ENCODE measurements at regions not wholly inside any gene's neighbourhood (a gene's known extent, or its start where the extent isn't known, plus 50 kb on each side); places are given as distances from the start of the nearest gene placed in this dataset.

DNA sequence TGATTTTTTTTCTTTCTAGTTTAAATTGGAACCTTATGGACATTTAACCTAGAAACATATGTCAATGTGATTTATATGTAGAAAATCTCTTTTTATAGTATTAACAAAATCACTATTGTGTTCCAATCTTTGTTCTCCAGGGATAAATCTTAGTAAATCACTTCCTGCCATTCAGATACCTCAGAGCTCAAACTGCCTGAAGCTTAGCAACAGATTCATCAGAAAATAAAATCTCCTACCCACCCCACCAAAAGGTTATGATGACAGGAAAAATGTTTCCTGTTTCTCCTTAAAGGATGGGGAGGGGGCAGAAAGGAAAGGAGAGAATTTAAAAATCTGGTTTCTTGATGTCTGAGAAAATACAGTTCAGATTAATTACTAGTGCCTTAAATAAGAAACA lies 105.0 kb upstream of the TUT7 start:
- TF ChIP-seq, protein P1, sequence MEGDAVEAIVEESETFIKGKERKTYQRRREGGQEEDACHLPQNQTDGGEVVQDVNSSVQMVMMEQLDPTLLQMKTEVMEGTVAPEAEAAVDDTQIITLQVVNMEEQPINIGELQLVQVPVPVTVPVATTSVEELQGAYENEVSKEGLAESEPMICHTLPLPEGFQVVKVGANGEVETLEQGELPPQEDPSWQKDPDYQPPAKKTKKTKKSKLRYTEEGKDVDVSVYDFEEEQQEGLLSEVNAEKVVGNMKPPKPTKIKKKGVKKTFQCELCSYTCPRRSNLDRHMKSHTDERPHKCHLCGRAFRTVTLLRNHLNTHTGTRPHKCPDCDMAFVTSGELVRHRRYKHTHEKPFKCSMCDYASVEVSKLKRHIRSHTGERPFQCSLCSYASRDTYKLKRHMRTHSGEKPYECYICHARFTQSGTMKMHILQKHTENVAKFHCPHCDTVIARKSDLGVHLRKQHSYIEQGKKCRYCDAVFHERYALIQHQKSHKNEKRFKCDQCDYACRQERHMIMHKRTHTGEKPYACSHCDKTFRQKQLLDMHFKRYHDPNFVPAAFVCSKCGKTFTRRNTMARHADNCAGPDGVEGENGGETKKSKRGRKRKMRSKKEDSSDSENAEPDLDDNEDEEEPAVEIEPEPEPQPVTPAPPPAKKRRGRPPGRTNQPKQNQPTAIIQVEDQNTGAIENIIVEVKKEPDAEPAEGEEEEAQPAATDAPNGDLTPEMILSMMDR (IDR thresholded peaks at IDR 0.05; ENCODE audit: extremely low read depth, missing control alignments) = no peak
- DNase-seq (ENCODE audit: low spot score) = no peak

DNA sequence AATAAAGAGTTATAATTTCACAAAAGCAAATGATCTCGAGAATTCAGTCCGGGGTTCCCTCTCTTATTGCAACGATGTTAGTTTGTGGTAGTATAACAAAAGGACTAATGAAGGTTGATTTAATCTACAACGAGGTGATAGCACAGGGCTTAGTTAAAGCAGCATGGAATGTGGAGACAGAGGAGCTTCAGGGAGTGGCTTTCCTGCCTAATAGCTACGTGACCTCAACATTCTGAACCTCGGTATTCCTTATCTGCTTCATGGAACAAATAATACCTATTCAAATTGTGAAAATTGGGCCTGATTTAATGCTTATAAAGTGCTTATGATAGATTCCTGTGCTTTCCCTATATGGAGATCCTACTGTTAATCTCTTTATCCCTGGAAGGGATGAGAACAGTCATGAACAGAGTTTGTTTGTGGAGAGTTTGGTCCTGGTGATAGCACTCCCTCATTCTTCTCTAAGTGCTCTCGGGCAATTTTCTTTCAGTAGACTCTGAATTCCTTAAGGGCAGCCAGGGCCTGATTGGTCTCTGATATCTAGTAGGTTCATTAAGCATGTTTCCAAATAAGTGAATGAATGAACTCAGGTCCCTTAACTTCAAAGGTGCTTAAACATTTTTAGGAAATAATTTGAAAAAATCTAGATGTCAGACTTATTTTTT lies 104.1 kb upstream of the TUT7 start:
- TF ChIP-seq, protein P1 (IDR thresholded peaks at IDR 0.05; ENCODE audit: extremely low read depth, missing control alignments) = no peak
- no peak for DNase-seq (ENCODE audit: low spot score)

DNA sequence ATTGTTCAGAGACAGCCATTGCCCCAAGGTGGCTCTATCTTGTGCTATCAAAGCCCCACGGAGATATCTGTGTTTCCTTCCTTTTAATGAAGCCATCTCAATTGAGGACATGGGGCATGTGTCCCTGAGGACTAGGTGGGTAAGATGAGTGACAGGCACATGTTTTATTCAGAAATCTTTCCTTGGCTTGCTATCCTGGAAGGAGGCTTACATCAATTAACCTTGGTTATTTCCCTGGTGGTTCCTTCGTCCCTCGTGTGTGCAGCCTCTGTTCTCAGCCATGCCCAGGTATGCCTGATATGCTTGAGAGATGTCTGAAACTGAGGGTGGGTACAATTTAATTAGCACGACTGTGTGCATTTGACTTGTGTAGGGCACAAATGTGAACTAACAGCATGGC lies 102.2 kb upstream of the TUT7 start:
- DNase-seq (ENCODE audit: low spot score) = no peak
- TF ChIP-seq, protein P1 (IDR thresholded peaks at IDR 0.05; ENCODE audit: extremely low read depth, missing control alignments) = no peak

DNA sequence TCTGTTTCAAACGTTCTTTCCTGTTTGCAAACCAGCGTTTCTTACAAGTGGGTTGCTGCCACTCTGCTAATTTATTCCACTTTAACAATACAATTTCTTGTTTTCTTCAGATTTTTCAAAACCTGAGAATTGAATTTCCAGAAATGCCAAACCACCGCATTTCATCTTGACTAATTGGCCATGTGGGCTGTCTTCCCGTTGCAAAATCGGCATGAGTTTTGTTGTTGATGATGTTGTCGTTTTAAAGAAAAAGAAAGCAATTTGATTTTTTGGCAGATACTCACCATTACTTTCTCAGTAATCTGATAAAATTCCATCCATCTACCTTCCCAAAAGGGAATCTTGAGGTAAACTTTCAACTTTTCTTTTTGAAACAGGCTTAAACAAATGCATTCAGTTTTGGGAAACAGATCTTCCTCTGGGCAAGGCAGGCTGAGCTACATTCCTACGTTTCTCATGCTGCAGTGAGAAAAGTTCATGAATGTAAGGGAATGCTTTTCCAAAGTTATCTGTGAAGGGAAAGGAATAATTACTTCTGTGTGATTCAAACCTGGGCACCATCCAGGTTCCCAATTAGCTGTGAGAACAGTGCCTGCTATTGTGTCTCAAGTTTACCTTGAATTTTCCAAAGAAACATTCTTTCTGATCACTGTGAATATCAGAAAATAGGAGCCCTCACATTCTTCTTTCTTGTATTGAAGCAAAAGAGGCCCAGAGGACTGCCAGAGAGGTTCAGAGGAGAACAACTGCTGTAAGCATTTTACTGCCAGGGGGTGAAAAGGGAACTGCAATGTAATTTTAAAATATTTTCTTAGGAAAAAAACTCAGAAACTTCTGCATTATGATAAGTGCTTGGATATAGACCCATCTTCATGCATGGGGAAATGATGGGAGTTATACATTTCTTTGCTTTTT lies 100.7 kb upstream of the TUT7 start:
- TF ChIP-seq, protein P1 (IDR thresholded peaks at IDR 0.05; ENCODE audit: extremely low read depth, missing control alignments) = no peak
- no peak for DNase-seq (ENCODE audit: low spot score)

DNA sequence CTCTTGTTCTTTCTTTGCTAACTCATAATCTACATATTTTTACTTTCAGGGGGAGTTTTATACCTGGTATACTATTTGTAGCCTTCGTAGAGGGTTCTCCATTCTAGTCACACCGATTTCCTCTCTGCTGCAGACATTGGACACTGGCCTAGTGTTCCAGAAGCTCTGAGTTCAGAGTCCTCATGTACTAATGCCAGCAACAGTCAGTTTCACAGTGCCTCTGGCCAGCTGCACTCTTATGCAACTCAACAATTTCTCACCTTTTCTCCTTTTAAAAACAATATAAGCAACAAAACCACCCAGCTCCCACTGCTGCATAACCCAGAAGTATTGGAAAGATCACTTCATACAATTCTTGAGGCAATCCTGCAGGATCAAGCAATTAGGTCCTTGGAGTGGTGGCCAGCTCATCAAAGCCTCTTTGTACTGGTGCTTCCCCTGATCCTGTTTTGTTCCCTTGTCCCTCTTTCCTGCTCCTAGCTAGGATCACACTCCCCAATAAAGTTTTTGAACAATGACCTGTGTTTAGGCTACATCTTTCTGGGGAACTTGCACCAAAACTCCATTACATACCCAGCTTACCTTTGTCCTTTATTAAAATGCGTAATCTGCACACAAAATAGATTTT lies 98.1 kb upstream of the TUT7 start:
- TF ChIP-seq, protein P1 (IDR thresholded peaks at IDR 0.05; ENCODE audit: extremely low read depth, missing control alignments) = no peak
- DNase-seq (ENCODE audit: low spot score) = no peak

DNA sequence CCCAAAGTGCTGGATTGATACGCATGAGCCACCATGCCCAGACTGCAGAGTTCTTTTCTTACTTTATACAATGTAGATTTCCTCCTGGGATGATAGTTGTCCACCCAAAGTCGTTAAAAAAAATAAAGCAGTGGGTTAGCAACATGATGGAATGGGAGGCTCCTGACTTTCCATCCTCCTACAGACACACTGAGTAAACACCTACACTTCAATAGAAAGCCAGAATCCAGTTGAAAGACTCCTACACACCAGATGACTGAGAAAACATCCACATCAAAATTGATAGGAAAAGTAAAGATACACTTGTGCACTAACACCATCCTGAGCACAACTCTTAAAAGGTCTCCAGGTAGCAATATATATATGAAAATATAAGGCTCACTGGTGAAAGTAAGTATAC lies 95.0 kb upstream of the TUT7 start:
- DNase-seq (ENCODE audit: low spot score) = no peak
- TF ChIP-seq, protein P1 (IDR thresholded peaks at IDR 0.05; ENCODE audit: extremely low read depth, missing control alignments) = no peak

DNA sequence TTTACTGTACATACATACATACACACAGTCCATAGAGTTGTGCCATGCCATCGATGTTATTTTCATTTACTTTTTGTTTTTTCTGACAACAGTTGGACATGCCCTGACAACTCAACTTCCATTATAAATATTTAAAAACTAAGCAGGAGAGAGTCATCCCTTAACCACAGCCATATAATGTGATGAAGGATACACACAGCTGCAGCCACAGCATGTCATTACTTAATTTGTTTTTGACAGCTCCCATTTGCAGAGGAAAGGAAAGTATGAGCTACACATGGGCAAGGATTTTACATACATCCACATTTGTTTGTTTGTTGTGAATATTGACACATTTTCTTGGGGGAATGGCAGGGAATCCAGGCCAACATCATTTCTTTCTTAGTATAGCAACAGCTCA lies 91.5 kb upstream of the TUT7 start:
- DNase-seq (ENCODE audit: low spot score) = no peak
- TF ChIP-seq, protein P1 (IDR thresholded peaks at IDR 0.05; ENCODE audit: extremely low read depth, missing control alignments) = no peak

Measured in GM20000 (cell line).